NCI-H1092 treated with DMSO at 0.1 percent for 48 hours (cell line): ENCODE measurements at regions not wholly inside any gene's neighbourhood (a gene's known extent, or its start where the extent isn't known, plus 50 kb on each side); places are given as distances from the start of the nearest gene placed in this dataset.
A peak's percentile ranks its signal among the peaks of the same experiment; 100 is the strongest.

ENCODE experiments used
- DNase-seq: peaks from one replicate; lab custom pipeline; 2025; lab: John Stamatoyannopoulos, UW

- DNase-seq = peak; percentile 2
Observed at GRCh38 chr2:119049968-119050704, 108.1 kb downstream of the MARCO start.
